Progenitor cell of endocrine pancreas (in vitro differentiated cells): ENCODE measurements at regions not wholly inside any gene's neighbourhood (a gene's known extent, or its start where the extent isn't known, plus 50 kb on each side); places are given as distances from the start of the nearest gene placed in this dataset.

ENCODE experiments used
- DNase-seq: peaks from one replicate; pipeline ENCODE4 v3.0.0; 2021; ENCODE audit warnings: low spot score; ENCODE audit not compliant: unreplicated experiment
- H3K27ac Mint-ChIP-seq: 2 replicates; pipeline ENCODE4 v1.8.0; 2021; ENCODE audit warnings: mild to moderate bottlenecking, moderate library complexity, mixed read lengths
- H3K27me3 Mint-ChIP-seq: 2 replicates; pipeline ENCODE4 v1.8.0; 2021; ENCODE audit warnings: mixed read lengths
- H3K36me3 Mint-ChIP-seq: 2 replicates; pipeline ENCODE4 v1.8.0; 2022; ENCODE audit warnings: mixed read lengths; ENCODE audit not compliant: insufficient read depth
- H3K4me1 Mint-ChIP-seq: 2 replicates; pipeline ENCODE4 v1.8.0; 2021; ENCODE audit warnings: low read depth, mixed read lengths
- H3K4me3 Mint-ChIP-seq: 2 replicates; pipeline ENCODE4 v1.8.0; 2021; ENCODE audit warnings: low read depth, mild to moderate bottlenecking, moderate library complexity, mixed read lengths
- H3K9me3 Mint-ChIP-seq: 2 replicates; pipeline ENCODE4 v1.8.0; 2021; ENCODE audit warnings: low read depth, mixed read lengths
- CTCF ChIP-seq: fragments of 200-600 bp; sonication (generic); IDR thresholded peaks from one replicate; pipeline ENCODE4 v1.5.0; 2021; ENCODE audit warnings: antibody characterized with exemption, mild to moderate bottlenecking; ENCODE audit not compliant: unreplicated experiment

GRCh38 chr1:217066794-217067193 is 343.6 kb upstream of the ESRRG start:
- no peak overlapping the region for H3K27ac Mint-ChIP-seq
- peaks cover 2% of the 10 kb centered on the region for H3K27me3 Mint-ChIP-seq
- H3K9me3 Mint-ChIP-seq, result no peaks in the 10 kb centered on the region
- no peak overlapping the region for H3K4me3 Mint-ChIP-seq
- DNase-seq, result no peak
- H3K4me1 Mint-ChIP-seq, result peaks cover 3% of the 10 kb centered on the region
- H3K36me3 Mint-ChIP-seq, result no peaks in the 10 kb centered on the region
- no peak for TF ChIP-seq CTCF

- Mint-ChIP-seq H3K4me1 (peaks cover 3% of the 10 kb centered on the region), H3K27ac (no peak overlapping the region), H3K36me3 (no peaks in the 10 kb centered on the region), H3K9me3 (peaks cover under 1% of the 10 kb centered on the region), H3K4me3 (no peak overlapping the region), H3K27me3 (peaks cover 2% of the 10 kb centered on the region)
- no peak for TF ChIP-seq CTCF
- no peak for DNase-seq
These were observed 340.1 kb upstream of the ESRRG start for GRCh38 chr1:217063172-217063908.

GRCh38 chr1:217062586-217062985 is 339.4 kb upstream of the ESRRG start:
- TF ChIP-seq CTCF, result no peak
- no peak overlapping the region for H3K4me3 Mint-ChIP-seq
- H3K36me3 Mint-ChIP-seq, result no peaks in the 10 kb centered on the region

DNA sequence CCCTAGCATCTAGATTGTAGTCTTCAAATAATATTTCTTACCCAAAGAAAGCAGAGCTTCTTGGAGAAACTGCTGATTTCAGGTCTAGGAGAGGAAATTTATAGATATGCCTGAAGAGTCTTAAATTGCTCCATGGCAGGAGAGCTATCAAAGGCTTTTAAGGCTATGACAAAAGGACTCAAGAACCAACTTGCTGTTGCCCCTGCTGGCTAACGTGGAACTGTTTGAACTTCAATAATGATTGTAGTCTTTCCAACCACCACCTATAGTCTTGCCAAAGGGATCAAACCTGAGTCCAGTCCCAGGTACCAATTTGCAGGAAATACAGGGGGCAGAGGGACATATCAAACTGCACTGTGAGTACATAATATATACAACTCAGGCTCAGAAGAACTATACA is 336.2 kb upstream of the ESRRG start:
- H3K4me1 Mint-ChIP-seq, result peaks cover 3% of the 10 kb centered on the region
- TF ChIP-seq CTCF, result no peak
- peaks cover 3% of the 10 kb centered on the region for H3K9me3 Mint-ChIP-seq
- no peaks in the 10 kb centered on the region for H3K36me3 Mint-ChIP-seq
- DNase-seq, result no peak
- H3K27me3 Mint-ChIP-seq, result no peaks in the 10 kb centered on the region
- H3K27ac Mint-ChIP-seq, result no peak overlapping the region
- no peak overlapping the region for H3K4me3 Mint-ChIP-seq

More at GRCh38 chr1:217062586-217062985, 339.4 kb upstream of the ESRRG start:
- DNase-seq, result no peak
- Mint-ChIP-seq H3K27me3 (no peaks in the 10 kb centered on the region), H3K9me3 (peaks cover 3% of the 10 kb centered on the region), H3K4me1 (peaks cover 3% of the 10 kb centered on the region), H3K27ac (no peak overlapping the region)

GRCh38 chr1:217053676-217054075 is 330.4 kb upstream of the ESRRG start:
- Mint-ChIP-seq H3K27me3 (no peaks in the 10 kb centered on the region), H3K9me3 (peaks cover 3% of the 10 kb centered on the region), H3K36me3 (no peaks in the 10 kb centered on the region), H3K4me1 (peaks cover 4% of the 10 kb centered on the region), H3K27ac (no peak overlapping the region), H3K4me3 (no peak overlapping the region)
- DNase-seq, result no peak
- no peak for TF ChIP-seq CTCF
